Bronchial epithelial cell (primary cell): ENCODE measurements at regions not wholly inside any gene's neighbourhood (a gene's known extent, or its start where the extent isn't known, plus 50 kb on each side); places are given as distances from the start of the nearest gene placed in this dataset.

Experiments used
- DNase-seq: peaks from one replicate; pipeline ENCODE4 v3.0.0-alpha.2; 2010; ENCODE audit warnings: low read depth
- FAIRE-seq: peaks from 2 replicates; lab custom pipeline; 2011; peaks lifted over from hg19 to GRCh38; lab: Jason Lieb, UNC
- H3K27me3 ChIP-seq: 2 replicates; pipeline ENCODE4 v1.5.1; 2011; ENCODE audit warnings: low read length; ENCODE audit not compliant: control insufficient read depth, insufficient read depth
- H3K36me3 ChIP-seq: 2 replicates; pipeline ENCODE4 v1.5.1; 2011; ENCODE audit warnings: low read length; ENCODE audit not compliant: control insufficient read depth, insufficient read depth
- H3K4me3 ChIP-seq: 2 replicates; pipeline ENCODE4 v1.5.1; 2011; ENCODE audit warnings: mild to moderate bottlenecking, low read depth, low read length, control low read depth
- CTCF ChIP-seq: IDR thresholded peaks from 2 replicates; pipeline ENCODE4 v1.5.1; 2011; ENCODE audit warnings: mild to moderate bottlenecking, moderate library complexity, low read length, control low read depth, inconsistent platforms; ENCODE audit not compliant: insufficient read depth, severe bottlenecking

- Histone ChIP-seq H3K27me3 (no peaks in the 10 kb centered on the region), H3K36me3 (no peaks in the 10 kb centered on the region), H3K4me3 (no peak overlapping the region)
- no peak for DNase-seq
- no peak for FAIRE-seq
- no peak for TF ChIP-seq CTCF
These were observed 288.6 kb upstream of the CCL2 start for GRCh38 chr17:33966410-33967059.

- no peaks in the 10 kb centered on the region for H3K27me3 ChIP-seq
- TF ChIP-seq CTCF = no peak
- FAIRE-seq = no peak
- no peak for DNase-seq
- no peaks in the 10 kb centered on the region for H3K36me3 ChIP-seq
- no peak overlapping the region for H3K4me3 ChIP-seq
These were observed 287.3 kb upstream of the CCL2 start for GRCh38 chr17:33967608-33968349.

- DNase-seq (no peak), FAIRE-seq (no peak)
- TF ChIP-seq CTCF = no peak
- H3K36me3 ChIP-seq = no peaks in the 10 kb centered on the region
- no peaks in the 10 kb centered on the region for H3K27me3 ChIP-seq
- no peak overlapping the region for H3K4me3 ChIP-seq
These were observed 286.6 kb upstream of the CCL2 start for GRCh38 chr17:33968350-33969044.

- FAIRE-seq (no peak), DNase-seq (no peak)
- no peak overlapping the region for H3K4me3 ChIP-seq
- H3K36me3 ChIP-seq = no peaks in the 10 kb centered on the region
- no peaks in the 10 kb centered on the region for H3K27me3 ChIP-seq
- no peak for TF ChIP-seq CTCF
These were observed 284.8 kb upstream of the CCL2 start for GRCh38 chr17:33970279-33970678.

GRCh38 chr17:33972763-33973162 lies 282.3 kb upstream of the CCL2 start:
- Histone ChIP-seq H3K27me3 (no peaks in the 10 kb centered on the region), H3K4me3 (no peak overlapping the region), H3K36me3 (no peaks in the 10 kb centered on the region)
- no peak for FAIRE-seq
- no peak for DNase-seq
- TF ChIP-seq CTCF = no peak
